K562 (cell line): ENCODE measurements at regions not wholly inside any gene's neighbourhood (a gene's known extent, or its start where the extent isn't known, plus 50 kb on each side); places are given as distances from the start of the nearest gene placed in this dataset.
A peak's percentile ranks its signal among the peaks of the same experiment; 100 is the strongest.

Experiments
- ADNP ChIP-seq: fragments of 200-800 bp; sonication (Bioruptor generic); IDR thresholded peaks from 2 replicates; pipeline ENCODE4 v1.6.1; 2016; ENCODE audit warnings: missing genetic modification characterization, missing compliant biosample characterization
- ARID2 ChIP-seq: fragments of 450-650 bp; IDR thresholded peaks from 2 replicates; pipeline ENCODE4 v1.6.1; 2017; ENCODE audit warnings: antibody characterized with exemption, mild to moderate bottlenecking
- ARID3A ChIP-seq: IDR thresholded peaks from 2 replicates; pipeline ENCODE4 v1.6.1; 2012; ENCODE audit warnings: low read depth, low read length, improper control_type of control experiment, borderline replicate concordance
- BCOR ChIP-seq: fragments of 450-650 bp; IDR thresholded peaks from 2 replicates; pipeline ENCODE4 v1.6.1; 2016
- BMI1 ChIP-seq: fragments of 150-350 bp; IDR thresholded peaks from 2 replicates; pipeline ENCODE4 v1.6.1; 2014; ENCODE audit warnings: low read length
- CSDE1 ChIP-seq, 2 experiments: fragments of 450-650 bp; IDR thresholded peaks; 2 replicates each; pipeline ENCODE4 v1.6.1; 2016; ENCODE audit warnings: mild to moderate bottlenecking in 1 of 2
- CTCF ChIP-seq, 3 experiments: IDR thresholded peaks in 2 of 3; conservative IDR thresholded peaks in 1 of 3; 2 replicates each; pipeline ENCODE4 v1.5.1; 2011 to 2012; ENCODE audit warnings: low read length in 3 of 3, mild to moderate bottlenecking in 3 of 3, control low read depth in 2 of 3, improper control_type of control experiment in 1 of 3, inconsistent platforms in 1 of 3, low read depth in 1 of 3, mixed read lengths in 1 of 3, moderate library complexity in 1 of 3; ENCODE audit not compliant: insufficient read depth in 2 of 3
- EP300 ChIP-seq: IDR thresholded peaks from 2 replicates; pipeline ENCODE4 v1.6.1; 2012; ENCODE audit warnings: low read length, improper control_type of control experiment
- ESRRB ChIP-seq: fragments of 250-450 bp; sonication (Bioruptor Pico); IDR thresholded peaks from 2 replicates; pipeline ENCODE4 v1.5.0; 2020; ENCODE audit warnings: mild to moderate bottlenecking, moderate library complexity, borderline replicate concordance
- FOXA3 ChIP-seq, 2 experiments: fragments of 450-650 bp in 1 of 2; sonication (generic) in 1 of 2; formaldehyde crosslinking; IDR thresholded peaks in 1 of 2; conservative IDR thresholded peaks in 1 of 2; 2 replicates each; pipeline versions ENCODE4 v1.4.0 to v1.8.0; 2020 to 2022; ENCODE audit warnings: mild to moderate bottlenecking in 2 of 2, missing genetic modification reagents in 1 of 2
- HDAC3 ChIP-seq: fragments of 450-650 bp; IDR thresholded peaks from 2 replicates; pipeline ENCODE4 v1.6.1; 2018; ENCODE audit warnings: borderline replicate concordance, mild to moderate bottlenecking, moderate library complexity; ENCODE audit not compliant: partially characterized antibody
- JUND ChIP-seq, 2 experiments: IDR thresholded peaks; 2 replicates in 1 of 2; 3 replicates in 1 of 2; pipeline ENCODE4 v1.6.1; 2011; ENCODE audit warnings: borderline replicate concordance in 2 of 2, low read depth in 2 of 2, low read length in 2 of 2, improper control_type of control experiment in 1 of 2, missing biosample characterization in 1 of 2, missing genetic modification characterization in 1 of 2, missing genetic modification reagents in 1 of 2
- L3MBTL2 ChIP-seq: fragments of 450-650 bp; IDR thresholded peaks from 2 replicates; pipeline ENCODE4 v1.6.1; 2016; ENCODE audit warnings: mild to moderate bottlenecking, moderate library complexity
- MECOM ChIP-seq: fragments of 250-450 bp; sonication (Bioruptor Pico); IDR thresholded peaks from 2 replicates; pipeline ENCODE4 v1.8.0; 2022; ENCODE audit warnings: inconsistent platforms
- RCOR1 ChIP-seq, 2 experiments: IDR thresholded peaks; 2 replicates each; pipeline ENCODE4 v1.6.1; 2012; ENCODE audit warnings: low read depth in 2 of 2, low read length in 2 of 2, borderline replicate concordance in 1 of 2, improper control_type of control experiment in 1 of 2
- RUNX1 ChIP-seq: sonication (generic); IDR thresholded peaks from 2 replicates; pipeline ENCODE4 v1.6.1; 2016; ENCODE audit warnings: antibody characterized with exemption, low read depth
- TSC22D4 ChIP-seq: fragments of 450-650 bp; IDR thresholded peaks from 2 replicates; pipeline ENCODE4 v1.6.1; 2016; ENCODE audit warnings: missing genetic modification characterization, missing biosample characterization, control low read depth
- ZFPM2 ChIP-seq: fragments of 250-450 bp; sonication (Bioruptor Pico); IDR thresholded peaks from 2 replicates; pipeline ENCODE4 v1.5.1; 2022; ENCODE audit warnings: mild to moderate bottlenecking
- ZNF184 ChIP-seq: sonication (generic); formaldehyde crosslinking; IDR thresholded peaks from 2 replicates; pipeline ENCODE4 v1.5.0; 2020; ENCODE audit warnings: missing genetic modification reagents
- ZNF507 ChIP-seq: conservative IDR thresholded peaks from 2 replicates; pipeline ENCODE4 v1.6.1; 2017; ENCODE audit warnings: missing genetic modification characterization, missing compliant biosample characterization
- TF ChIP-seq, protein P1 (sequence below): fragments of 450-650 bp; IDR thresholded peaks from 2 replicates; pipeline ENCODE4 v1.6.1; 2017; ENCODE audit warnings: antibody characterized with exemption, mild to moderate bottlenecking

DNA sequence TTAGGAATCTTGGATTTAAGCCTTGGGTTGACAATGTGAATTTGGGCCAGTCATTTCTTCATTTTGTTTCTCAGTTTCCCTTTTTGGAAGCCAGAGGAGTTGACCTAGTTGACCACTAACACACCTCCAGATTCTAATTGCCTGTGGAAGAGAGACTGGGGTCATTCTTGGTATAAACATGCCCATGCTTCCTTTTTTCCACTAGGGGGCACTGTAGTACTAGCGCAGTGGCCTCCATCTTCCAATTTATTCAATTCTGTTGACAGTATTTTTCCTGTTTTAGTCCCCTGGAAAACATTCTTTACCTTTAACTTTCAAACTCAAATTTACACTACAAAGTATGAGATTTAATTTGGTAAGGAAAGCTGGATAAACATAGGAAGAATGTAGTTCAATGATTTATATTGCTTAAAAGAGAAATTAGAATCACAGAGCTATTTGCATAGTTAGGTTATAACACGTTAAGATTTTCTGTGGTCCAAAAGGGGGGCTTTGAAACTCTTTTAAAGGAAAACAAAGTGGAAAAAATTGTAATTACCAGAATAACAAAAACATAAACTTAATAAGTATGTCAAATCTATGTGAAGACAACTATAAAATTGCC lies 57.5 kb upstream of the AGPS start (continued):
- TF ChIP-seq ARID3A, result 0 out of 2 replicates have a peak, but pooled peaks have one; percentile 38
- TF ChIP-seq RCOR1 (IDR thresholded peaks at IDR 0.05; ENCODE audit: borderline replicate concordance in 1 of 2, low read depth in 2 of 2, low read length in 2 of 2), result peak in 1 of 2 experiments; percentile 62; a peak in 2 of 4 replicates
- TF ChIP-seq ESRRB (CRISPR knock-in tag), result no peak
- peak; percentile 88; the same call in 1 of the 2 replicates for TF ChIP-seq ARID2
- 0 out of 2 replicates have a peak, but pooled peaks have one; percentile 32 for TF ChIP-seq MECOM
- peak in 1 of 2 experiments; percentile 21; a peak in 1 of 4 replicates for TF ChIP-seq FOXA3 (CRISPR knock-in tag; conservative IDR thresholded peaks at IDR 0.05 in 1 of 2, IDR thresholded peaks at IDR 0.05 in 1 of 2)
- TF ChIP-seq ZFPM2, result no peak
- TF ChIP-seq TSC22D4 (tag), result no peak
- no peak for TF ChIP-seq ZNF184 (CRISPR knock-in tag)
- TF ChIP-seq BMI1, result no peak
- TF ChIP-seq HDAC3, result peak; percentile 34
- TF ChIP-seq RUNX1, result no peak
- TF ChIP-seq CTCF (IDR thresholded peaks at IDR 0.05 in 2 of 3, conservative IDR thresholded peaks at IDR 0.05 in 1 of 3; ENCODE audit: insufficient read depth in 2 of 3, low read depth in 1 of 3, low read length in 3 of 3), result peak; percentile 85 to 97 (median 89)
- 0 out of 4 replicates have a peak, but pooled peaks of 1 of the 2 experiments have one; percentile 23 for TF ChIP-seq CSDE1 (IDR thresholded peaks at IDR 0.05)
- TF ChIP-seq EP300, result 0 out of 2 replicates have a peak, but pooled peaks have one; percentile 14
- no peak for TF ChIP-seq ZNF507
- 0 out of 2 replicates have a peak, but pooled peaks have one; percentile 29 for TF ChIP-seq JUND (IDR thresholded peaks at IDR 0.05; ENCODE audit: borderline replicate concordance, low read depth, low read length)
- TF ChIP-seq JUND (tag; IDR thresholded peaks at IDR 0.05; ENCODE audit: borderline replicate concordance, low read depth, low read length), result no peak; the same call in 2 of the 3 replicates
- TF ChIP-seq L3MBTL2, result peak; percentile 27; the same call in 1 of the 2 replicates
- TF ChIP-seq ADNP (tag), result no peak
- TF ChIP-seq BCOR, result no peak
- TF ChIP-seq, protein P1, sequence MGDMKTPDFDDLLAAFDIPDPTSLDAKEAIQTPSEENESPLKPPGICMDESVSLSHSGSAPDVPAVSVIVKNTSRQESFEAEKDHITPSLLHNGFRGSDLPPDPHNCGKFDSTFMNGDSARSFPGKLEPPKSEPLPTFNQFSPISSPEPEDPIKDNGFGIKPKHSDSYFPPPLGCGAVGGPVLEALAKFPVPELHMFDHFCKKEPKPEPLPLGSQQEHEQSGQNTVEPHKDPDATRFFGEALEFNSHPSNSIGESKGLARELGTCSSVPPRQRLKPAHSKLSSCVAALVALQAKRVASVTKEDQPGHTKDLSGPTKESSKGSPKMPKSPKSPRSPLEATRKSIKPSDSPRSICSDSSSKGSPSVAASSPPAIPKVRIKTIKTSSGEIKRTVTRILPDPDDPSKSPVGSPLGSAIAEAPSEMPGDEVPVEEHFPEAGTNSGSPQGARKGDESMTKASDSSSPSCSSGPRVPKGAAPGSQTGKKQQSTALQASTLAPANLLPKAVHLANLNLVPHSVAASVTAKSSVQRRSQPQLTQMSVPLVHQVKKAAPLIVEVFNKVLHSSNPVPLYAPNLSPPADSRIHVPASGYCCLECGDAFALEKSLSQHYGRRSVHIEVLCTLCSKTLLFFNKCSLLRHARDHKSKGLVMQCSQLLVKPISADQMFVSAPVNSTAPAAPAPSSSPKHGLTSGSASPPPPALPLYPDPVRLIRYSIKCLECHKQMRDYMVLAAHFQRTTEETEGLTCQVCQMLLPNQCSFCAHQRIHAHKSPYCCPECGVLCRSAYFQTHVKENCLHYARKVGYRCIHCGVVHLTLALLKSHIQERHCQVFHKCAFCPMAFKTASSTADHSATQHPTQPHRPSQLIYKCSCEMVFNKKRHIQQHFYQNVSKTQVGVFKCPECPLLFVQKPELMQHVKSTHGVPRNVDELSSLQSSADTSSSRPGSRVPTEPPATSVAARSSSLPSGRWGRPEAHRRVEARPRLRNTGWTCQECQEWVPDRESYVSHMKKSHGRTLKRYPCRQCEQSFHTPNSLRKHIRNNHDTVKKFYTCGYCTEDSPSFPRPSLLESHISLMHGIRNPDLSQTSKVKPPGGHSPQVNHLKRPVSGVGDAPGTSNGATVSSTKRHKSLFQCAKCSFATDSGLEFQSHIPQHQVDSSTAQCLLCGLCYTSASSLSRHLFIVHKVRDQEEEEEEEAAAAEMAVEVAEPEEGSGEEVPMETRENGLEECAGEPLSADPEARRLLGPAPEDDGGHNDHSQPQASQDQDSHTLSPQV, result peak; percentile 43; the same call in 1 of the 2 replicates
